K562 (cell line): ENCODE measurements at regions not wholly inside any gene's neighbourhood (a gene's known extent, or its start where the extent isn't known, plus 50 kb on each side); places are given as distances from the start of the nearest gene placed in this dataset.

Experiments used
- ATAC-seq: fragments of 200-7000 bp; cut with Tn5 transposase; 3 replicates; pipeline ENCODE4 v1.9.1; 2020; ENCODE audit warnings: moderate library complexity
- BruUV-seq: library from RNA; stranded (reverse); fragments of 400-500 nt; replicated peaks from 2 replicates; lab custom pipeline; 2021; lab: Mats Ljungman, UMichigan
- CTCF ChIA-PET: fragments of 300-600 bp; formaldehyde crosslinking; extraction: SDS; loops from one replicate; lab custom pipeline; 2021; ENCODE audit warnings: low intra/inter-chr PET ratio; lab: Yijun Ruan, JAX
- POLR2A ChIA-PET: fragments of 300-600, 350-650 bp; sonication (Branson Sonifier 250); formaldehyde crosslinking; extraction: SDS; loops from one replicate; lab custom pipeline; 2021; ENCODE audit warnings: antibody characterized with exemption, inconsistent platforms; lab: Yijun Ruan, JAX
- DNase-seq, 4 experiments: peaks; one replicate each; pipeline versions ENCODE4 v3.0.0 to v3.0.0-alpha.2; 2011 to 2018; ENCODE audit warnings: low spot score in 3 of 4, mixed read lengths in 3 of 4; ENCODE audit errors: extremely low read depth in 1 of 4
- FAIRE-seq: peaks from 2 replicates; lab custom pipeline; 2011; peaks lifted over from hg19 to GRCh38; lab: Jason Lieb, UNC
- H2AFZ ChIP-seq: 2 replicates; pipeline ENCODE4 v1.6.0; 2011; ENCODE audit warnings: low read depth, low read length, control low read depth, inconsistent platforms
- H3K27ac ChIP-seq: fragments of 200-600 bp; 3 replicates; pipeline ENCODE4 v1.8.0; 2011; ENCODE audit warnings: low read depth, mild to moderate bottlenecking, control low read depth, inconsistent platforms, low read length, moderate library complexity, mixed read lengths; ENCODE audit errors: extremely low read depth
- H3K27me3 ChIP-seq, 2 experiments: fragments of 300-600 bp in 1 of 2; 2 replicates in 1 of 2; 3 replicates in 1 of 2; pipeline versions ENCODE4 v1.6.0 to v1.8.0; 2011; ENCODE audit warnings: inconsistent platforms in 2 of 2, low read length in 2 of 2, mild to moderate bottlenecking in 1 of 2, mixed read lengths in 1 of 2, moderate library complexity in 1 of 2; ENCODE audit not compliant: control insufficient read depth in 2 of 2, insufficient read depth in 2 of 2
- H3K36me3 ChIP-seq: fragments of 300-600 bp; 3 replicates; pipeline ENCODE4 v1.8.0; 2011; ENCODE audit warnings: mild to moderate bottlenecking, low read length, inconsistent platforms; ENCODE audit not compliant: control insufficient read depth, insufficient read depth
- H3K4me1 ChIP-seq, 2 experiments: fragments of 200-600 bp in 1 of 2; replicated peaks in 1 of 2; 2 replicates in 1 of 2; 3 replicates in 1 of 2; pipeline versions ENCODE4 v1.5.1 to v1.8.0; 2011; ENCODE audit warnings: inconsistent platforms in 2 of 2, low read length in 2 of 2, mild to moderate bottlenecking in 1 of 2, mixed read lengths in 1 of 2, moderate library complexity in 1 of 2; ENCODE audit not compliant: control insufficient read depth in 2 of 2, insufficient read depth in 2 of 2
- H3K4me2 ChIP-seq: 2 replicates; pipeline ENCODE4 v1.6.1; 2011; ENCODE audit warnings: low read length, control low read depth, inconsistent platforms, mixed read lengths; ENCODE audit not compliant: insufficient read depth
- H3K4me3 ChIP-seq: fragments of 200-600 bp; sonication (generic), shearing (Covaris generic); 2 replicates; pipeline ENCODE4 v1.5.1; 2016; ENCODE audit warnings: control low read depth, inconsistent platforms
- H3K79me2 ChIP-seq: fragments of 200-600 bp; 3 replicates; pipeline ENCODE4 v1.8.0; 2011; ENCODE audit warnings: low read length, inconsistent platforms; ENCODE audit not compliant: control insufficient read depth, insufficient read depth
- H3K9ac ChIP-seq, 2 experiments: 2 replicates each; pipeline versions ENCODE4 v1.6.0 to v1.6.1; 2011; ENCODE audit warnings: low read depth in 2 of 2, low read length in 2 of 2, control low read depth in 1 of 2, inconsistent platforms in 1 of 2, mild to moderate bottlenecking in 1 of 2, mixed read lengths in 1 of 2; ENCODE audit not compliant: insufficient read depth in 1 of 2
- H3K9me1 ChIP-seq: one replicate; pipeline ENCODE4 v1.6.0; 2011; ENCODE audit warnings: inconsistent platforms, mild to moderate bottlenecking, low read length, moderate library complexity; ENCODE audit not compliant: control insufficient read depth, insufficient read depth
- H3K9me3 ChIP-seq: replicated peaks from 2 replicates; pipeline ENCODE4 v1.5.1; 2011; ENCODE audit warnings: low read depth, low read length, inconsistent platforms; ENCODE audit not compliant: control insufficient read depth, insufficient read depth
- H4K20me1 ChIP-seq: replicated peaks from 2 replicates; pipeline ENCODE4 v1.6.1; 2011; ENCODE audit warnings: low read length, inconsistent platforms, mixed read lengths; ENCODE audit not compliant: control insufficient read depth, insufficient read depth
- FUS ChIP-seq: fragments of 200-400 bp; formaldehyde crosslinking; optimal IDR thresholded peaks from 2 replicates; pipeline ENCODE3; 2017; ENCODE audit warnings: low read depth, low read length
- KAT2B ChIP-seq: IDR thresholded peaks from one replicate; pipeline ENCODE4 v1.6.1; 2012; ENCODE audit warnings: low read depth, mild to moderate bottlenecking, control low read depth, inconsistent platforms, low read length, moderate library complexity
- KDM4B ChIP-seq, 2 experiments: fragments of 450-650 bp in 1 of 2; sonication (generic) in 1 of 2; IDR thresholded peaks; 2 replicates each; pipeline ENCODE4 v1.6.1; 2016 to 2017; ENCODE audit warnings: borderline replicate concordance in 2 of 2, antibody characterized with exemption in 1 of 2, low read depth in 1 of 2, mild to moderate bottlenecking in 1 of 2
- NCOR1 ChIP-seq: fragments of 450-650 bp; IDR thresholded peaks from 2 replicates; pipeline ENCODE4 v1.6.1; 2016; ENCODE audit warnings: mild to moderate bottlenecking, moderate library complexity
- NFXL1 ChIP-seq: fragments of 450-650 bp; formaldehyde crosslinking; IDR thresholded peaks from 2 replicates; pipeline ENCODE4 v1.4.0; 2021; ENCODE audit warnings: mild to moderate bottlenecking
- PHF21A ChIP-seq: fragments of 450-650 bp; IDR thresholded peaks from 2 replicates; pipeline ENCODE4 v1.6.1; 2017; ENCODE audit warnings: low read depth, borderline replicate concordance
- ZKSCAN1 ChIP-seq: fragments of 150-350 bp; IDR thresholded peaks from 2 replicates; pipeline ENCODE4 v1.6.1; 2016; ENCODE audit warnings: low read depth, low read length
- ZNF12 ChIP-seq: sonication (generic); formaldehyde crosslinking; IDR thresholded peaks from 2 replicates; pipeline ENCODE4 v1.4.0; 2020; ENCODE audit warnings: mild to moderate bottlenecking, missing genetic modification reagents
- ZNF263 ChIP-seq: sonication (generic); formaldehyde crosslinking; IDR thresholded peaks from 2 replicates; pipeline ENCODE4 v1.8.0; 2022; ENCODE audit warnings: mild to moderate bottlenecking, missing genetic modification reagents, borderline replicate concordance
- ZNF778 ChIP-seq: fragments of 450-650 bp; formaldehyde crosslinking; IDR thresholded peaks from 2 replicates; pipeline ENCODE4 v1.4.0; 2020; ENCODE audit warnings: mild to moderate bottlenecking, moderate library complexity
- in situ Hi-C: fragments of 300-500 bp; cut with MboI; formaldehyde crosslinking; loops from 4 replicates; pipeline ENCODE4 v1.15.0; 2018; ENCODE audit warnings: inconsistent platforms, mixed read lengths
- intact Hi-C: fragments of 100-400 bp; cut with micrococcal nuclease; formaldehyde crosslinking; loops from 2 replicates; pipeline ENCODE4 v1.14.2; 2022
- TF ChIP-seq, protein P1 (sequence below): sonication (generic); formaldehyde crosslinking; IDR thresholded peaks from 2 replicates; pipeline ENCODE4 v1.8.0; 2022; ENCODE audit warnings: missing genetic modification reagents, mild to moderate bottlenecking, moderate library complexity, borderline replicate concordance
- TF ChIP-seq, protein P2 (sequence below): fragments of 200-400 bp; formaldehyde crosslinking; IDR thresholded peaks from 2 replicates; pipeline ENCODE4 v1.6.1; 2017; ENCODE audit warnings: mild to moderate bottlenecking, low read depth, low read length, moderate library complexity
- TF ChIP-seq, protein P3 (sequence below): fragments of 250-450 bp; sonication (Bioruptor Pico); IDR thresholded peaks from 2 replicates; pipeline ENCODE4 v1.8.0; 2021; ENCODE audit warnings: moderate library complexity, mild to moderate bottlenecking, inconsistent platforms

DNA sequence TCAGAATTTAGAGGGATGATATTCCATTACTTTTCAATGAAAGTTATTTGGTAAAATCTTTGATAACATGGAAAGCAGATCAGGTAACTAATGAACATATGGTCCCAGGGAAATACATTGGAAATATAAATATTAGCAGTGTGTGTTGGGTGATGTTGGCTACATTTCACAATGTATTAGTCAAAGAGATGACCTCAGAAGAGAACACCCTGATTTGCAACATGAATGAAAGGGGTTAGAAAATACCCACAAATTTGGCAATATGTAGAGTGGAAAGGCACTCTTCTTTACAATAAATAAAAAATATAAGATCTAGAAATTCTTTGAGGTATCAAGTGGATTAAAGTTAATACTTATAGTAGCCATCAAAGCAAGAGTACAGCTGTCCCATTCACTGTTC lies 606.7 kb downstream of the PSAT1 start (continued):
- TF ChIP-seq ZNF263 (no peak), KDM4B (IDR thresholded peaks at IDR 0.05; ENCODE audit: borderline replicate concordance in 2 of 2, low read depth in 1 of 2) (no peak), PHF21A (no peak), ZNF778 (CRISPR knock-in tag) (no peak)

DNA sequence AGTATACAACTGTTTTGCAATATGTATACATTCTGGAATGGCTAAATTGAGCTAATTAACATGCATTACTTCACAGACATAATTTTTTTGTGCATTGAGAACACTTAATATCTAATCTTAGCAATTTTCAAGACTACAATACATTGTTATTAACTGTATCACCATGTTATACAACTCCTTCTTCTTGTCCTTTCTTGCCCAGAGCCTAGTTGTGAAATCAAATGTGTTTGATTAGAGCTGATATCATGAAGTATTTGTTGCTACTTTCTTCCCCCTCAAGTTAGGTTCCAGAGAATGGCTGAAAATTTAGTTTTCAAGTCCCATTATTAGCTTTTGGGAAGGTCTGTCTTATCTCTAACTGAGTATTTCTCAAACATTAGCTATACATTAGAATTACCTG lies 607.8 kb downstream of the PSAT1 start:
- Histone ChIP-seq H3K4me2 (no peak overlapping the region), H3K79me2 (no peaks in the 10 kb centered on the region), H2AFZ (no peak overlapping the region), H3K4me1 (no peaks in the 10 kb centered on the region), H3K36me3 (no peaks in the 10 kb centered on the region), H3K4me3 (no peak overlapping the region), H4K20me1 (no peaks in the 10 kb centered on the region), H3K27me3 (no peaks in the 10 kb centered on the region), H3K9me1 (no peaks in the 10 kb centered on the region), H3K27ac (no peak overlapping the region), H3K9ac (no peak overlapping the region), H3K9me3 (no peaks in the 10 kb centered on the region)
- intact Hi-C loops = no loop called here
- TF ChIP-seq, protein P1, sequence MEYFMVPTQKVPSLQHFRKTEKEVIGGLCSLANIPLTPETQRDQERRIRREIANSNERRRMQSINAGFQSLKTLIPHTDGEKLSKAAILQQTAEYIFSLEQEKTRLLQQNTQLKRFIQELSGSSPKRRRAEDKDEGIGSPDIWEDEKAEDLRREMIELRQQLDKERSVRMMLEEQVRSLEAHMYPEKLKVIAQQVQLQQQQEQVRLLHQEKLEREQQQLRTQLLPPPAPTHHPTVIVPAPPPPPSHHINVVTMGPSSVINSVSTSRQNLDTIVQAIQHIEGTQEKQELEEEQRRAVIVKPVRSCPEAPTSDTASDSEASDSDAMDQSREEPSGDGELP (CRISPR knock-in tag) = no peak
- TF ChIP-seq ZKSCAN1 (no peak), FUS (no peak), KAT2B (no peak), NCOR1 (no peak), NFXL1 (CRISPR knock-in tag) (no peak), ZNF12 (CRISPR knock-in tag) (no peak)
- TF ChIP-seq, protein P2, sequence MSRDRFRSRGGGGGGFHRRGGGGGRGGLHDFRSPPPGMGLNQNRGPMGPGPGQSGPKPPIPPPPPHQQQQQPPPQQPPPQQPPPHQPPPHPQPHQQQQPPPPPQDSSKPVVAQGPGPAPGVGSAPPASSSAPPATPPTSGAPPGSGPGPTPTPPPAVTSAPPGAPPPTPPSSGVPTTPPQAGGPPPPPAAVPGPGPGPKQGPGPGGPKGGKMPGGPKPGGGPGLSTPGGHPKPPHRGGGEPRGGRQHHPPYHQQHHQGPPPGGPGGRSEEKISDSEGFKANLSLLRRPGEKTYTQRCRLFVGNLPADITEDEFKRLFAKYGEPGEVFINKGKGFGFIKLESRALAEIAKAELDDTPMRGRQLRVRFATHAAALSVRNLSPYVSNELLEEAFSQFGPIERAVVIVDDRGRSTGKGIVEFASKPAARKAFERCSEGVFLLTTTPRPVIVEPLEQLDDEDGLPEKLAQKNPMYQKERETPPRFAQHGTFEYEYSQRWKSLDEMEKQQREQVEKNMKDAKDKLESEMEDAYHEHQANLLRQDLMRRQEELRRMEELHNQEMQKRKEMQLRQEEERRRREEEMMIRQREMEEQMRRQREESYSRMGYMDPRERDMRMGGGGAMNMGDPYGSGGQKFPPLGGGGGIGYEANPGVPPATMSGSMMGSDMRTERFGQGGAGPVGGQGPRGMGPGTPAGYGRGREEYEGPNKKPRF = no peak
- TF ChIP-seq, protein P3, sequence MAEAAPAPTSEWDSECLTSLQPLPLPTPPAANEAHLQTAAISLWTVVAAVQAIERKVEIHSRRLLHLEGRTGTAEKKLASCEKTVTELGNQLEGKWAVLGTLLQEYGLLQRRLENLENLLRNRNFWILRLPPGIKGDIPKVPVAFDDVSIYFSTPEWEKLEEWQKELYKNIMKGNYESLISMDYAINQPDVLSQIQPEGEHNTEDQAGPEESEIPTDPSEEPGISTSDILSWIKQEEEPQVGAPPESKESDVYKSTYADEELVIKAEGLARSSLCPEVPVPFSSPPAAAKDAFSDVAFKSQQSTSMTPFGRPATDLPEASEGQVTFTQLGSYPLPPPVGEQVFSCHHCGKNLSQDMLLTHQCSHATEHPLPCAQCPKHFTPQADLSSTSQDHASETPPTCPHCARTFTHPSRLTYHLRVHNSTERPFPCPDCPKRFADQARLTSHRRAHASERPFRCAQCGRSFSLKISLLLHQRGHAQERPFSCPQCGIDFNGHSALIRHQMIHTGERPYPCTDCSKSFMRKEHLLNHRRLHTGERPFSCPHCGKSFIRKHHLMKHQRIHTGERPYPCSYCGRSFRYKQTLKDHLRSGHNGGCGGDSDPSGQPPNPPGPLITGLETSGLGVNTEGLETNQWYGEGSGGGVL (CRISPR knock-in tag) = no peak
- no peak for FAIRE-seq
- CTCF ChIA-PET = no interaction called here
- no peak for ATAC-seq
- POLR2A ChIA-PET = no interaction called here
- no TSS peak for BruUV-seq
- in situ Hi-C loops = no loop called here
- no peak for DNase-seq
